ENCODE measurements at regions not wholly inside any gene's neighbourhood (a gene's known extent, or its start where the extent isn't known, plus 50 kb on each side); places are given as distances from the start of the nearest gene placed in this dataset.

GRCh38 chr12:76618031-76618430 is 58.5 kb upstream of the OSBPL8 start:
- no peak for TF ChIP-seq POLR2A (IDR thresholded peaks at IDR 0.05)
- TF ChIP-seq CTCF (IDR thresholded peaks at IDR 0.05) = no peak

All from testis (tissue), 2 donors.